OCI-M1 (cell line): ENCODE measurements at regions not wholly inside any gene's neighbourhood (a gene's known extent, or its start where the extent isn't known, plus 50 kb on each side); places are given as distances from the start of the nearest gene placed in this dataset.

Source experiments
- DNase-seq: peaks from one replicate; lab custom pipeline; 2025; lab: John Stamatoyannopoulos, UW

- no peak for DNase-seq
These were observed 54.7 kb downstream of the GLUD2 start for GRCh38 chrX:121102101-121102500.

- no peak for DNase-seq
These were observed 56.0 kb downstream of the GLUD2 start for GRCh38 chrX:121103381-121103780.

DNA sequence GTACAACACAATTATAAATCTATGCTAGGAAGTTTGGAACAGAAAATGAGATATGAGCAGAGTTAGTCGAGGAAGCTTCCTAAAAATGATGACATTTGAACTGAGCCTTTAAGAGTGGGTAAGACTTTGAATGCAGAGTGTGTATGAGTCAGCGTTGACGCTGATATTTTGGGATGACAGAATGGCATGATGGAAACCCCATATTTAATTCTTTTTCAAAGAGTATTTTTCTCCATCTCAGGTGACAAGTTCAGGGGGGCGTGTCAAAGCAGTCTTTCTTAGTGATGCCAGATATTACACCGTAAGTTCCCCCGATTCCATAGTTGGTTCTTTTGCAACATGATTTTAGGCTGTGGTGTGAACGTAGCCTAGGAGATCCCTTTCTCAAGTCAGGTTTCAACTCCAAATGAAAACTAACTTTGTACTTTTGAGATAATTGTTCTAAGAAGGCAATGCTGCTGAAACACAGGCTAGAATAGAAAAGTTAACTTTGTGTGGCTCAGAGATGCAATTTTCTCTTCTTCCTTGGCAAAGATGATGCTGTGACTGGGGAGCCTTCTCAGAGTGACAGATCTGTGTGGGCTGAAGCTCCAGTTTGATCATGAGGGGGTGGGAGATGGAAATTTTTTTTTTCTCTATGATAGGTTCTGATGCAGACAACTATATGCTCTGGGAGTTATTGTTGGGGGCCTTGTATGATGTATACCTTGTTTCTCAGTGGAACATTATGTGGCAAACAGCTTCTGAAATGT lies 59.2 kb downstream of the GLUD2 start:
- no peak for DNase-seq

GRCh38 chrX:121109986-121110385 lies 62.6 kb downstream of the GLUD2 start:
- DNase-seq = no peak

DNA sequence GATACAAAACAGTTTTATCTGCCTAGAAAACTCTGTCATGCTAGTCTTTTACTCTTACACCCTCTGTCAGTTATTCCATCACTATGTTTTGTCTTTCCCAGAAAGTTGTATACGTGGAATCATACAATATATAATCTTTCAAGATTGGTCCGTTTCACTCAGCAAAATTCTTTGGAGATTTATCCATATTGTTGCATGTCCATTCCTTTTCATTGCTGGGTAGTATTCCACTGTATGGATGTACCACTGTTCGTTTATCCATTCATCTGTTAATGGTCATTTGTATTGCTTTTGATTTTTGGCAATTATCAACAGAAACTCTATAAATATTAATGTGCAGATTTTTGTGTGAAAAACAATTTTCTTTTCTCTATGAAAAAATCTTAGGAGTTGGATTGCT lies 63.1 kb downstream of the GLUD2 start:
- DNase-seq = no peak

GRCh38 chrX:121114691-121115090 lies 67.3 kb downstream of the GLUD2 start:
- DNase-seq = no peak

DNA sequence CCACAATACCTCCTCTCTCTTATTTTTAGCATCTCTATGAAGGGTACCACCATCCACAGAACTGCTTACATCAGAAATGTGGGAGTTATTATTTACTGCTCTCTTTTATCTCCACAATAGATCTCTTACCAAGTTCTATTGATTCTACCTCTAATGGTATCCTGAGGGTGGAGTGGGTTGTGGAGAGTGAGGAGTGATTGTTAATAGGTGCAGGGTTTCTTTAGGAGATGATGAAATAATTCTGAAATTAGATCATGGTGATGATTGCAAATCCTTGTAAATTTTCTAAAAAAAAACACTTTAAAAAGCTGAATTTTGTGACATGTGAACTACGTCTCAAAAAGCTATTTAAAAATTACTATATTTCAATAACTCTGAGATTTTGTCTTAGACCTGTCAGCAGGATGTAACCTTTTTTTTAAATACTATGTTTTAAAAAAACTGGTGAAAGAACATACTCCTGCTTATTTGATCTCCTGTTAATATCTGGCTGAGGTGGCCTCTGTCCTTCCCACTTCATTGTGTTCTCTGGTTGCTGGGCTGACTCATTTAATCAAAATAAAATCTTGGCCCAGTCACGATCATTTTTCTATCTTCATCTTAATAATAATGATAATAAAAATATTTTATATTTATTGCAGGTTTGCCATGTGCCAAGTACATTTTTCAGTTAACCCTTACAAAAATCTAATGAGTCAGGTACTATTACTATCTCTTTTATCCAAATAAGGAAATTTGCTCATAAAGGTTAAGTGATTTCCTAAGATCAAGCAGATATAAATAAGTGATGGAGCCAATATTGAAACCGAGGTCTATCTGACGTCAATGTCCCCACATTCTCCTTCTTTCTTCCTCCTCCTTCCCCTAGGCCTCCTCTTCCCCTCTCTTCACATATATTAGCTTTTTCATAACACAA lies 73.5 kb downstream of the GLUD2 start:
- DNase-seq = no peak

DNA sequence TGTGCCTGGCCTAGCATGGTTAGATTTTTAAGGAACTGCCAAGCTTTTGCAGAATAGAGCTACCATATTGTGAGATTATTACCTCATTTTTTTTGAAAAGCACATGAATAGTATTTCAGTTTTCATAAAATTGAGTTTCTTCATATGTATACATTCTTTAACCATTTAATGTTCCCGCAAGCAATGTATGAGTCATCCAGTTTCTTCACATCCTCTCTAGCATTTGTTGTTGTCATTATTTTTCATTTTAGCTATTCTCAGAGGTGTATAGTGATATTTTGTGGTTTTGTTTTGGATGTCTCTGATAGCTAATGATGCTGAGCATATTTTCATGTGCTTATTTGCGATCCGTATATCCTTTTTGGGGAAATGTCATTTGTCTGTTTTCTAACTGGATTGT lies 74.9 kb downstream of the GLUD2 start:
- no peak for DNase-seq

GRCh38 chrX:121128925-121129877 lies 81.8 kb downstream of the GLUD2 start:
- DNase-seq = peak; percentile 5

- DNase-seq = no peak
These were observed 85.3 kb downstream of the GLUD2 start for GRCh38 chrX:121132675-121133074.

GRCh38 chrX:121135488-121136207 lies 88.2 kb downstream of the GLUD2 start:
- DNase-seq = no peak

- DNase-seq = peak; percentile 24
These were observed 98.7 kb downstream of the GLUD2 start for GRCh38 chrX:121146059-121146628.

DNA sequence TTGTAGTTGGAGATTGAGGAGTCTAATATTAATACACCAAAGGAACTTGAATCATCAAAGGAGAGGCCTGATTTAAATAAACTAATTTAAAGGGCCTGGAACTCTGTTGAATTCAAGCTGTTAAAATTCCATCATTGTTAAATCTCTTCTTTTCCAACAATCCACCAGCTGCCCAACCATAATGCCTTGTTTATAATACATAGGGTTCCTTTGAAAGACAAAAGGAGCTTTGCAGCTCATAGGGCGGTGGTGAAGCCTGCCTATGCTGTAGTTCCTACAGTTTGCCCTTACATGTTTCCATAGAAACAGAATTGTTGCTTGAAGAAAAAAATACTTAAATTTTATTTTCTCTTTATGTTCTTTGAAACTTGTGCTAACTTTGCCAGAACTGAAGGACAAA lies 102.8 kb downstream of the GLUD2 start:
- no peak for DNase-seq

GRCh38 chrX:121151293-121151692 lies 103.9 kb downstream of the GLUD2 start:
- peak; percentile 60 for DNase-seq

DNA sequence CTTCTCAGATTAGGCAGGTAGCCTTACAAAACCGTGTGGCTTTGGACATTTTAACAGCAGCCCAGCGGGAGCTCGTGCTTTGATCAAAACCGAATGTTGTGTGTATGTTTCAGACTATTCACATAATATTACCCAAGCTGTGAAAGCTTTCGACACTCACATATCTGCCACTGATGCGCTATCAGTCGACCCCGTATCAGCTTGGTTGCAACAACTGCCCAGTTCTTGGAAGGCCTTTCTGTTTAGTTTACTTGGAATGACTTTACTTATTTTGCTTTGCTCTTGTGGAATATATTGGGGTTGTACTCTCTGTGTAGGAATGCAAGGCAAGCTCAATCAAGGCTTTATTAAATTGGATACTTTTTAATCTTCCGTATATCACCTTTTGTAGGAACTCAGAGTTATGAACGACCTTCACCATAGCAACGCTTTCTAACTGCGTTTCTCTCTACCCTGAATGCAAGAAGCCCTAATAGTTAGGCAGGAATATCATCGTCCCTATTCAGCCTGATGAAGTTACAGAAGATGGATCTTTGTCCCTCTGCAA lies 107.5 kb downstream of the GLUD2 start:
- DNase-seq = peak; percentile 49

DNA sequence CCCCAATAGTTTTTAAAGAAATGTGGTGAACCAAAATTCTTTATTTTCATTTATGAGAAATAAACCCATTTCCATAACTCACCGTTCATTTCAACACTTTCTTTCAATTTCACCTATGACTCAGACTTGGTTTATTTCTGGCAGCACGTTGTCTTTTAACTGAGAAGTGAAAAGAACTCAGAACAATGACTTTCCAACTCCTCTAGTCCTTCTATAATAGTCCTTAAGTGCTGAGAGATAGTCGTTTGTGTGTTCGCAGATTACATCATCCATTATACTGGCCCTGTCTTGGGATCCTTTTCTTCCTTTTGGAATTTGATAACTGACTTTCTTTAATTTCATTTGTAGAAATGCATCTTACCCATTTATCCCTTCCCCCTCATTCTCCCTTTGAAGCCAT lies 113.6 kb downstream of the GLUD2 start:
- DNase-seq = peak; percentile 80

DNA sequence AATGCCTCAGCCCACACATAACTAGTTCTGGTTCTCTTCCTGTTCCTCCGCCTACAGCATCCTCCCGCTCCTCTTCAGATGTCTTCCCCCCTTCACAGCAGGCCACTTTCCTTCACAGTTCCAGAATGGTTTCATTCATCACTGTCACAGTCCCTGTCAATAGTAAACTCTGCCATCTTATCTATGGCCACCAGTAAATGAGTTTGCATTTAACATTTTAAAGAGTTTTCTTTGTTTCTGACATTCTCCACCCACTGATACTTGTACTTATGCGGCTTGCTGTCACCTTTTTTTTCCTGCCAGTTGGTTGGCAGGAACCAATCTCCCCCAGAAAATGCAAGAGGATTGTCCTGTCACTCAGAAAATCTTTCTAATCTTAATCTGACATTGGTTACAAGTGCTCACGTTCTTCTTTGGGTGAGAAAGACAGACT lies 114.1 kb downstream of the GLUD2 start:
- DNase-seq = peak; percentile 90

GRCh38 chrX:121163443-121163842 lies 116.0 kb downstream of the GLUD2 start:
- no peak for DNase-seq

DNA sequence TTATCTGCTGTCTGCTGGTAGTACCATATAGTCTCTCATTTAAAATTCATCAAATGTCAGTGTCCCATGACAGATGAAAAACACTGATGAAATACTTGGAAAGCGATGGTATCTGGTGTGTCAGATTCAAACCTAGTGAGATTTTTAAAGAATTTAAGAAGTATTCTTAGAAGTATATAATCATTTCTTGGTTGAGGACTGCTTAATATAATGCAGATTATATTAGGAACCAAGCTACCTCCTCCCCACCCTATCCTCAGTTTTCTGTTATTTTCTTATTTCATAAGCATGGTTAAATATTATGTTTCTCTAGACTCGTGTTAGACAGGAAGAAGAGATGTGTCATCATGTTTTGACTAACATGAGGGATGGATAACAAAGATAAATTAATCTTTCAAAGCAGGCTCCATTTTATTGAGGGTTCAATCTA lies 118.5 kb downstream of the GLUD2 start:
- DNase-seq = peak; percentile 31
